GM21619 (cell line): ENCODE measurements at regions not wholly inside any gene's neighbourhood (a gene's known extent, or its start where the extent isn't known, plus 50 kb on each side); places are given as distances from the start of the nearest gene placed in this dataset.
A peak's percentile ranks its signal among the peaks of the same experiment; 100 is the strongest.

Source experiments
- ATAC-seq: cut with Tn5 transposase; IDR thresholded peaks from one replicate; pipeline ENCODE4 v1.9.1; 2021; ENCODE audit not compliant: unreplicated experiment

DNA sequence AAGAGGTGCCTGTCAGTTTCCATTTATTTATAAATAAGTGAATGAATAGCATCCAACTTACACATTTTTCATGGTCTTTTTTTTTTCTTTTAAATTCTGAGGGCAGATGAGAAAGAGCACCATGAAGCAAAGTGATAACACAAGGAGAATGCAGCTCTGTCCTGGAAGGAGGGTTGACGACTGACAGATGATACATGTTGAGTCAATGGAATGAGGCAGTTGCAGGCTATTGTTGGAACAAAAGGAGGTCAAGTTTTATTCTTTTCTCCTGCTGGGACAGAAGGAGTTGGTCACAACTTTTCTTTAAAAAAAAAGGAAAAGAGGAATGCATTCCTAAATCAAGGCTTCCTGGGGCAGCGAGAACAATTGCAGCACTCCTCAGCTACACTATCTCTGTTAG is 119.9 kb upstream of the PLEKHG7 start:
- ATAC-seq: no peak

DNA sequence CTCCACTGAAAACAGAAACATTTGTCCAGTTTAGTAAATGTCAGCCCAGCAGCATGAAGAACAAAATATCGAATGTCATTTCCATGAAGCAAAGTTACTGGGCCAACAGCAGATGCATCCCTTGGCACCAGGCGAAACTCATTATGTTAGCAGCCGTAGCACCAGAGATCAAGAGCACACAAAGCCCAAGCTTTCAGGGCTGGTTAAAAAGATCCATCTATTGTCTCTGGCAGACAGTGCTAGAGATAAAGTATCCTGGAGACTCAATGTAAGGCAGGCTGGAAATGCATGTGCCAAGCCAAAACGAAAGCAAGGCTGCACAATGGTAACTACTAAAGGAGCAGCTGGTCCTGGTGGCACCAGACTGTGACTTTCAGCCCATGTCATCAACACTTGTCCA is 120.3 kb upstream of the PLEKHG7 start:
- no peak for ATAC-seq

GRCh38 chr12:92581604-92582003 is 121.2 kb upstream of the PLEKHG7 start:
- no peak for ATAC-seq

- ATAC-seq: no peak
Observed at GRCh38 chr12:92574911-92575570, 127.7 kb upstream of the PLEKHG7 start.

DNA sequence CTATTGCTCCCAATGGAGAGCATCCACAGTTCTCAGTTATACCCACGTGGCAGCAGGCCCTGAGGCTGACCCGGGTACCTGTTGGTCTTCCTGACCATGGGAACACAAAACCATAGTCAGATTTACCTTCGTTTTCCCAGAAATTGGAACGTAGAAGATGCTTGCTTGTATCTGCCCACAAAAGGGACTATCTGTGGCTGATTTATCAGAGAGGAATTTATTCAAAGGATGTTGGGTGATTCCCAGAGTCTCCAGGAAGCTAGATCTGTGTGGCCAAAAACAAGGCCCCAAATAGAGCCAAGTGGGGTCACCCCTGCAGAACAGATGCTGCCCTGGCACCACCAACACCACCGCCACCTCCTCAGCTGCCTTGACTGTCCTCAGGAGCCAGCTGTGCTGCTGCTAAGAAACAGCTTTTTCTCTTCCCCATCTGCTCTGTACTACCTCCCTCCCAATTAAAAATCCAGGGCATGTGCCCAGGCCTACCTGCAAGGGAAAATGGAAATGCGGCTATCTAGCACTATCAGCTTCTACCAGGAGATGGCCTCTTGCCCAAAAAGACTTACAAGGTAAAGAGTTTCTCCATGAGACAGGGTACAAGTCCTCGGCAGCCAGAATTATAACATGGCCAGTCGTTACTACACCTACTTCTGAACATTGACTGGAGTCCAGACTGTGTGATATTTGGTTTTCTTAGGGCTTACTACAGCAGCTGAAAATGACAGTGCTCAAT is 128.6 kb upstream of the PLEKHG7 start:
- ATAC-seq: no peak

- ATAC-seq: no peak
Observed at GRCh38 chr12:92573104-92573503, 129.7 kb upstream of the PLEKHG7 start.

- ATAC-seq: no peak
Observed at GRCh38 chr12:92571844-92572543, 130.8 kb upstream of the PLEKHG7 start.

DNA sequence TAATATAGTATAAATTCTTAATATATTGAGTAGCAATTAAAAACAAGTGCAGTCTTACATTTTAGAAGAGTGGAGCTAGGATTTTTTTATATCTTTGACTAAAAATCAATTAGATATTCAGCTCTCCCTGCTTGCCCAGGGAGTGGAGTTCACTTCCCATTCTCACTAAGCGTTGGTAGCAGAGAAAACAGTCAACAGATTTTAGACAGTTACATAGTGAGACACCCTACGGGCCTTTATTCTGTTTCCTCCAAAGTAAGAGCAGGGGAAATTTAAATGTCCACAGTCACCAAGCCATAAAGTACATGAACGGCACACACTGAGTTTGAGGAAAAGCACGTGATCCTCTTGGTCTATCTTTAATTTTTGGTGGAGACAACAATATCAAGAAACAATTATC is 131.6 kb upstream of the PLEKHG7 start:
- no peak for ATAC-seq

DNA sequence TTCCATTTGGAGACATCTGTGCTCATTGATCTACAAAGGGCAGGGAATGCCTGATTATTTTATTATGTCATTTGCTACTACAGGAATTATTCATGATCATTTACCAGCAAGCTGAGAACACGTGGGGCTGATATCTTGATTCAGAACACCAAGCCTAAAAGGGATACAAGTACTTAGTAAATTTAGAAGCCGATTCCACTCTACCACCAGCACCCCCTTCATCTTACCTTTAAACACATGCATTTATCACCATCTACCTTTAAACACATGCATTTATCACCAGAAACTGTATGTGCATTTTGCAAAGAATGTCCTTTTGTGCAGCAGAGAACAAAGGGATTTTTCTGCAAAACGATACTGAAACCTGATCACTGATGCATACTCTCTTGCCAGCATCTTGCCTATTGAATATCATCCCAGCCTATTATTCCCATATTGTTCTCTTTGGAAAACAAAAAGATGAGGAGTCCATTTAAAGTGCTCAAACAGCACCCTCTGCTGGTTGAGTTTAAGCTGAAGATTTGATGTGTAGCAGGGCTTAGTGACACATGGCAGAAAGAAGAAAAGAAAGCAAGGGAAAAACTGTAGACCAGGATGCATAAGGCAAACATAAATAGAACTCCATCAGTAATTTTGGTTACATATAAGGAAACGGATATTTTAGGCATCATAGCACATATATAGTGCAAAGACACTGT is 132.6 kb upstream of the PLEKHG7 start:
- peak; percentile 93 for ATAC-seq

DNA sequence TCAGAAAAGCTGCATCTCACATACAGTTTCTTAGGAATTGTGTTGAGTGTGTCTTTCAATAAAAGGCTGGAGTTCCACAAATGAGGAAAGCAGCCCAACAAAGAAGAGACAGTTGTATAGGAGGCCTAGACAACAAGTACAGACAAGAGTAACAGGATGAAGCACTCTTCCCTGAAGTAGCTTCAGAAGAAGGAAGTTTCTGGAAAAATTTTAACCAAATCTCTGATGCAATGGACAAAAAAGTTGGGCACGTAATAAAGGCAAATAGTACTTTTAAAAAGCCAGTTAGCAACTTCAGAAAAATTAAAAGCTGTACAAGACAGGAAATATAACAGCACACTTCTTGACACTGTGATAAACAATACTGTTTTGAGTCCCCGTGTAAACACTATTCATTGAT is 134.1 kb upstream of the PLEKHG7 start:
- ATAC-seq: no peak

DNA sequence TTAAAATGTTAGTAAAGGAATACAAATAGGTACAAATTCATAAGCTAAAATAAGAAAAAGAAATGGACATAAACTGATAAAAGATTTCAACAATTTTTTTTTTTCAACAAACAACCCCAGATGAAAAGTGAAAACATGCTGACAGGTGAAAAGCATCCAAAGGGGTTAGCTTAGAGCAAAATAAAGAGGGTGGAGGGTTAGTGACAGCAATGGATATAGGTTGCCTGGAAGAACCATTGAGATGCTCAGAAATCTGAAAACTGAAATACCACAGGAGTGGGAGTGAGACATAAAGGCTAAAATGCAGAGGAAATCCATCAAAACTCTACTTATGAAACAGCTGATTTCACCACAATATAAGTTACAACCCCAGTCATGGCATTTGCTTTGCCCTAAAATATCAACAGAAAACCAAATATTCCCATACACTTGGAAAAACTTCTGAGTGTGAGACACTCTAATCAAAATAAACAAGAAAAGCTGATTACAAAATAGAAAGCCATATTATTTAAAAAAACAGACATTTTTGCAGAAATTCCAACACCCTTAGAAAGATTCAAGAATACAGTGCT is 136.3 kb upstream of the PLEKHG7 start:
- no peak for ATAC-seq

DNA sequence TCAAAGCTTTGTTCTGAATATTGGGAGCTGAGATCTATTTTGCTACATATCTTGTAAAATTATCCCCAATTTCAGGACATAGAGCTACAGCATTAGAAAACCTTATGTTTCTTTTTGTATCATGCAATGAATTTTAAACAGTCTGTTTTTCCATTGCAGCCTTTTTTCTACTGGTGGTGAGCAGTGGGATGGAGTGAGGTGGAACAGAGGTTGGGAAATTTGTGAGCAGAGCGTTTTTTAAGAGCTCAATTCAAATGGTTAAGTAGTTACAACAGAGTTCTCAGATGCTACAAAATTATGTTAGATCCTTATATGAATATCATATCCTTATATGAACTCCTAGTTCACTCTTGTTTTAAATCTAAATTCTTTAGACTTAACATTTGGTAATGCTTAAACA is 139.0 kb upstream of the PLEKHG7 start:
- ATAC-seq: no peak

DNA sequence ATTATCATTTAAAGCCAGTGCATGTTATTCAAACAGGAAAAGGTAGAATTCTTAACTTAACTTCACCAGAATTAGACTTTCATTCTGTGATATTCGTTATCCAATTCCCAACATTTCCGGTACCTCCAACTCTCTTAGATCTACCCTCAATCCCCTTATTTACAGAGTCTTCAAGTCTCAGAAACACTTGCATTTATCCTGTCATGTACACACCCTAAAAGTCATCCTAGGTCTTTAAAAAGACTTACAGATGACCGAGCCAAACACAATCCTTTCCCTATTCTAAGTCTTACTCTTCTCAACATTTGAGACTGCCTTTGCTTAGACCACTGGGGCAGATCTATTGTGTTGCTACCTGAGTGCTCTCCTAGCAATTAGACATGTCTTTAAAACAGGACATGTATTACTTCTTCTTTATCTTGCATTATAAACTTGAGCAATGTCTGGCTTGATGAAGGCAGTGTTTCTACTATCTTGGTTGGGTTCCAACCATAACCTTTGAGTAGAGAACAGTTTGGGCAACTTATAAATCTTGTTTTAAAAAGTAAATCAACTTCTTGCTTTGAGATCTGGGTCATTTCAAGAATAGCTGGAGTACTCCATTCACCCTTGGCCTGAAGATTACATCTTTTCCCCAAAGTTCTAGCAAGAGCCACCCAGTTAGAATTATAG is 140.6 kb upstream of the PLEKHG7 start:
- ATAC-seq: no peak

- no peak for ATAC-seq
Observed at GRCh38 chr12:92561543-92561899, 141.3 kb upstream of the PLEKHG7 start.

GRCh38 chr12:92560713-92561542 is 141.9 kb upstream of the PLEKHG7 start:
- no peak for ATAC-seq

DNA sequence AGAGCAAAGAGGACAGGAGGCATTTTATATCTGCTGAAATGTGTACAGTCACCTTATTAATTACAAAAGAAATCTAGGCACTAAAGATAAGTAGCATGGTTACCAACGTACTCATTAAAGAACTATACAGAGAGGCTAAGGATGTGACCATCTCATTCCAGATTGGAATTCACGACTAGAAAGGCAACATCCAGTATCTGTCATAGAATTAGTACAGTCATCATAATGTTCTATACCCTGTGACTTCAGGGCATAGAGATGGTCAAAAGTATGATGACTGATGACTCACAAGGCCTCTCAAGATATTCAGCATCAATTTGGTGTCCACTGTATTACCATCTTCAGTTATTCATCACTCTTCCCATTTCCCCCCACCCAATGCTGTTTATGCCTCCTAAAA is 144.0 kb upstream of the PLEKHG7 start:
- no peak for ATAC-seq

- no peak for ATAC-seq
Observed at GRCh38 chr12:92558215-92558773, 144.5 kb upstream of the PLEKHG7 start.

- no peak for ATAC-seq
Observed at GRCh38 chr12:92557422-92557724, 145.4 kb upstream of the PLEKHG7 start.

DNA sequence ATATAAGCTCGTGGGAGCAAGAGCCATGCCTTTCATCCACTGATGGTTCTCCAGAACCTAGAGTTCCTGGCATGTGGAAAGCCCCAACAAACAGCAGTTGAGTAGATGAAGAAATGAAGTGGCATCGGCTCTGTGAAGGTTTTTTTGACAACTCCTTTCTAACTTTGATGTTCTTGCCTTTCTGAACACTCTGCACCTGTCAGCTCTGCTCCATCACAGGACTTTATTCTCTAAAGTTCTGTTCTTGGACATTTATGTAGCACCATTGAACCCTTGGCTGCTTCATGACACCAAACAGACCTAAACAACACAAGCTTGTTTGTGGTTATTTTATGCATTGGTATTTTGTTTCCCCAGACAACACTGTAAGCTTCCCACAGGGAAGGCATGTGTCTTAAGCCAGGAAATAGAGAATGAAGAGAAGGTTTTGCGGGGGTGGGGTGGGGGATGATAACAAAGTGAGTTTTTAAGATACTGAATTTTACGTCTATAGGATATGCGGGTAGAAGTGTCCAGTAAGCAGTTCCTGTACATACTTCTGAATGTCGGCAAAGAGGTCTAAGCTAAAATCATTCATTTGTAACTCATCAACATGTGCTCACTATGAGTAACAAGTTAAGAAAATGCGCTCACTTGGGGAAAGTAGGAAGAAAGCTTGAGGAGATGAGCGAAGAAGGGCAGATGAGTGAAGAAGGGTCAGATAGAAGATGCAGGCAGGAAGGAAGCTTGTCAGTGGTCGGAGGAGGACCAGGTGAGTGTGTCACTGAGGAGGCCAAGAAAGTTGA is 146.0 kb upstream of the PLEKHG7 start:
- ATAC-seq: no peak
